ENCODE measurements at regions not wholly inside any gene's neighbourhood (a gene's known extent, or its start where the extent isn't known, plus 50 kb on each side); places are given as distances from the start of the nearest gene placed in this dataset.
"Not testable (repeated sequence)": the region's sequence is repeated elsewhere in the genome, so short reads cannot be mapped to it uniquely, and the experiment has no call there.

DNA sequence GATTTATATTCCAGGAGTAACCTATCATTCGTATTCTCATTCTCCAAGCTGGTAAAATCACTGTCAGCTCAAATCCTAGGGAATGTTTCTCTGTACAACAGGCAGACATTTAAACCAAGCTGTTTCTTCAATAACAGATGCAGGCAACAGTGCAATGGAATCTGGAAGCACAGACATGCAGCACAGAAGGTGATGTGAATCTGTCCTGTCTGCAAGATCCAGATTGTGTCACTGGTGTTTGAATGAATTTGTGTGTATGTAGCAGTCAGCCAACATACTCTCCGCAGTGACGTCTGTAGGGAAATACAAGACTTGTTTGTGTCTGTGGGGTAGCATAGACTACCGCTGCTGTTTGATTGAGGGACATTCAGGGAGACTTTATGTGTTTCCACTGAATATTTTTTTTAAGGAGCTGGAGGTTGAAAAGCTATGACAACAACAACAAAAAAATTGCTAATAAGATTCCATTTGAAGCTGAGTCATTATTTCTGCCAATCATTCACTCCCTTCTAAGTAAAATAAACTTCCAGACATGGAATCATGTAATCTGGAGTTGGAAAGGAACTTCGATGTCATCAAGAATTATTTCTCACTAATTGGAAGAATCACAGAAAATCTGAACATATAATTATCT lies 122.9 kb upstream of the MYO3A start:
- DNase-seq = no peak

DNA sequence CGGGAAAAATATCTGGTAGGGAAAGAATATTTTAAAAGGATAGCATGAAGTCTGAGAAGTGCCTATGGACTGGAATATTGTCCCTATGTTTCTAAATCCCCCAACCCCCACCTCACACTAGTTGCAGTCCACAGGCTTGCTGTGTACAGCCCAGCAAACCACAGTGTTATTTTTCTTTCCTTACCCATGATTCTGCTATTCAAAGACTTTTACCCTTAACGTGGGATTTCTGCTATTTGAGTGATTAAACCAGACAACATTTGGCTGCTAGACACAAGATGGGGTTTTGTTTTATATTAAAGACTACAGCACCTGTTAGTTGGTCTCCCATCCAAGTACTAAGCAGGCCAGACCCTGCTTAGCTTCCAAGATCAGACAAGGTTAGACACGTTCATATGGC lies 120.5 kb upstream of the MYO3A start:
- DNase-seq = no peak

DNA sequence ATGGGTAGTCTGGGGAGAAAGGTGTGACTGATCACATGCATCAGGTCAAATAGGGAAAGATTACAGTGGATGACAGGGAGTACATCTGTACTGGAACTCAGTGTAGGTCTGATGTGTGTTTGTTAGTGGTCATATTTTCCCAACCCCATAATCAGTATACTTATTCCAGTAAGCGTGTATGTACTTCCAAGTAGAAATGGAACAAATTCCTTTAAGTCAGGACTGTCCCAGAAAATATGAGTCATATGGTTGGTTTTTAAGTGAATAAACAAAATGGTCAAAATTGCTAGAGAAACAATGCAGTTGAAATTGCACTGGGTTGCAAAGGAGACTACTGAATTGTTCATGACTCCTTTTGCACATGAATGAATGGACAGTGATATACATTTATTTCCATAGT lies 118.8 kb upstream of the MYO3A start:
- no peak for DNase-seq

DNA sequence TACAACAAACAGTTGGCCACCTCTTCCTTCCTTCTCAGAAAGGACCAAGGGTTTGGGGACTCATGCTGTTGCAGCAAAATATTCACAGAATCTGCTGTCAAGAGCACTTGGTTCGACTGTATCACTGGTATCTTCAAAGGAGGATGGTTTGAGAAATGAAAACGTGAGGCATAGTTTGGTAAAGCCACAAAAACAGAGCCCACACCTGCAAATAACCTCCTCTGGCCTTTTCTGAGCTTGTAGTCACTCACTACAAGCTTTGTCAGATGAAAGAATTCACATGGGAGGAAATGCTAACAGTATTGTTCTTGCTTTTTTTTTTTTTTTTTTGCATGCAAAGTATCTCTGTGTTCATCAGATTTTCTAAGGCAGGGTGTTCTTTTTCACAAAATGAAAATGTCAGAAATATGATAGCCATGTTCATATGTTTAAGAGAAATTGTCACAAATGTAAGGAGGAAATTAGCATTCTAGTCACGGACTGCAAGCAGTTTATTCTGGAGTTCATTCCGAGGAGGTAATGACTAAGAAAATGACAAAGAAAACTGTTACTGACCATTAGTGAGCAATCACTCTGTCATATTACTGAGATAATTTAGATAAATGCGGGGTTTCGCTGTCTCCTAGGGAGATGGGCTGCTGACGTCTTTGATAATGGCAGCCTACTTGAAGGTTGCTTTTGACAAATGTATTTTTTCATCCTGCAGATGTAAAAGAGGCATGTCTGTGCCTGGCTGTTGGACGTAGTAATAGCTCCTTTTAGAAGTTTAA lies 117.8 kb upstream of the MYO3A start:
- DNase-seq = peak; percentile 64 to 92

DNA sequence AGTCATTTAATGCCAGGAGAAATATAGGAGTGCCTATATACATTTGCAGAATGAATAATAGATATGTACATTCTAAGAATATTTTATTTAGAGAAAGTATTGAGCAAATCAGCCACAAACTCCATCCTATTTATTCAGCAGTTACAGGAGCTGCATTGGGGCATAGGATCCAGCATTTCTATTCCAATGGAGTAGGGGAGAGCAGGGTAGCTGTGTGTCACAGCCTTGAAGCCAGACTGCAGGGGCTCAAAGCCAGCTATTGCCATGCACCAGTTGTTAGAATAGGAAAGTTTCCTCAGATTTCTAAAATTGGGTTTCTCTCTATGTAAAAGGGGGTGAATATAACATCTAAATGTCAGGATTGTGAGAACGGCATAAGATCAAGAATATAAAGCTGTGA lies 116.8 kb upstream of the MYO3A start:
- no peak for DNase-seq

DNA sequence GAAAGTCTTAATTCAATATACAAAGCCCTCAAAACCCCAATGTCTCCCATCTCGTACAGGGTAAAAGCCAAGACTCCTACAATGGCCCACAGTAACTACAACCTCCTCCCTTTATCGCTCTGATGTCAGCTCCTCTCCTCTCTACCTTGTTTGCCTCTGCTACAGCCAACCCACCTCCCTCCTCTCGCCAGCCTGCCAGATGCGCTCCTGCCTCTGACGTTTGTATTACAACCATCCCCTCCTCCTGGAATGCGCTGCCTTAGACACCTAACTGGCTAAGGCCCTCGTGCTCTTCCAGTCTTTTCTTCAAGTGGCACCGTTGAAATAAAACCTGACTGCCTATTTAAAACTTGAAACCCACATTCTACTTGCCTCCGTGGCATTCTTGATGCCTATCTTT lies 115.3 kb upstream of the MYO3A start:
- peak in 1 of 2 experiments; percentile 14 for DNase-seq

DNA sequence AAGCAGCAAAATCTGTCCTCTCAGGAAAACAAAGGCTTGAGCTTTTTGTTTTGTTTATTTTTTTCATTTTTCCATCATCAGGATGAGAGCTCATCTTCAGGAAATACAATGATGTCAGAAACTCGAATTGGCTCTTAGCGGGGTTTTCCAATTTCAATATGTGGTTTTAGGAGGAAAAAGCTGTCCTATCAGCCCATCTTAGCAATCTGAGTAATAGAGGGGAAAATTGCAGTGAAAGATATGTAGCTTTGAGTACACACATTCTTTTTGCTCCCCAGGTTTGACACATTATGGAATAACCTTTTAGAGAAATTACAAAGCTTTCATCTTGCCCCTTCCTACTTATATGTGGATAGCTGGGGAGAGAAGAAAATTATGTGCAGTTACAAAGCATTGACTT lies 113.6 kb upstream of the MYO3A start:
- DNase-seq = no peak

DNA sequence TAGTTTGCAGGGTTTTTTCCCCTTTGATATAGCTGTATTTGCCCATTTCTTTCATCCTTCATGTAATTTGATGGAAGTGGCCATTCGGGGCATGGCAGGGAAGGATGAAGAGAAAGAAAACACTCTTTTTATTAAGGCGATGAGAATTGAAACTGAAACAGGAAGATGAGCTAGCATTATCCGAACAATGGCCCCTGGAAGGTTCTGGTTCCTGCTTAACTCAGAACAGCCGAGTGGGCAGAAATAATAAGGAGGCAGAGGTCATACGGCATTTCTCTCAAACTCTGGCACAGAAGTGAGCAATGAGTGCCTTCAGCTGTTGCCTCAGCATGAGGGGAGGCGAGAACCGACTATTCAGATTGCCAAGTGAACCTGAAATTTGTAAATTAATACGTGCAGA lies 113.2 kb upstream of the MYO3A start:
- DNase-seq = peak in 1 of 2 experiments; percentile 71

DNA sequence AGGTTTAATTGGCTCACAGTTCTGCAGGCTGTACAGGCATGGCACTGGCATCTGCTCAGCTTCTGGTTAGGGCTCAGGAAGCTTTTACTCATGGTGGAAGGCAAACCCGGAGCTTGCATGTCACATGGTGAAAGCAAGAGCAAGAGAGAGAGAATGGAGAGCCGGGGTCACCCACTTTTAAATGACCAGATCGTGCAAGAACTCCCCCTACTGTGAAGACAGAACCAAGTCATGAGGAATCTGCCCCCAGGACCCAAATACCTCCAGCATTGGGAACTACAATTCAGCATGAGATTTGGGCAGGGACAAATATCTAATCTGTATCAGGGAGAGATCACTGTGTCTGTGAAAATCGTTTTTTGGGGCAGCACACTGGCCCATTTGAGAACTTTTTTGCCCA lies 110.0 kb upstream of the MYO3A start:
- no peak for DNase-seq

DNA sequence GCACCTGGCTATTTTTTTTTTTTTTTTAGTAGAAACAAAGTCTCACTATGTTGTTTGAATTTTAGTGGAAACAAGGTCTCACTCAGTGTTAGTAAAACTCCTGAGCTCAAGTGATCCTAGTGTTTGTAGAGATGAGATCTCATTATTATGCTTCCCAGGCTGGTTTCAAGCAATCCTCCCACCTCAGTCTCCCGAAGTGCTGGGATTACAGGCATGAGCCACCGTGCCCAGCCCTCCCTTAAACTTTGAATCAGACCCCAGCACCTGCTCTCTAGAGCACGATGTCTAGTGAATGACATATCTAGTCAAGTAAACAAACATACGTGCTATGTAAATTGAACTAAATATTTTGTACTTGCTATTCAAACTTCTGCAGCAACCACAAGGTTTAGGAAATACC lies 105.6 kb upstream of the MYO3A start:
- DNase-seq = peak in 1 of 2 experiments; percentile 12

DNA sequence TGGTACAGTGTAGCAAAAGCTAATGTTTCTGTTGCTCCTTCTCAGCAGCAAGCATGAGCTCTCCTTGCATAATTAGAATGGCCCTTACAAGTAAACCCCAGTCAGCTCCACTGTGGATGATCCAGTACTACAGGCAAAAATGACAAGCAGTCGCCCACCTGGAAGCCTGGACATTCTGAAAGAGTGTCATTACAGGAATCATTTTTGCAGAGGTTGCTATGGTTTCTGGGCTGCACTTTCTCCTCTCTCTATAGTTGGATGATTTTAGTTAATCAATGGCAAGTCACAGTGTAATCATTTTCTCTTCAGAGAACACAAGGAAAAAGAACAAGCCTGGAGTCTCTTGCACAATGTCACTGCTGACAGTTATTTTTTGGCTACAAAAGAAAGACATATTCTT lies 102.9 kb upstream of the MYO3A start:
- DNase-seq = no peak

DNA sequence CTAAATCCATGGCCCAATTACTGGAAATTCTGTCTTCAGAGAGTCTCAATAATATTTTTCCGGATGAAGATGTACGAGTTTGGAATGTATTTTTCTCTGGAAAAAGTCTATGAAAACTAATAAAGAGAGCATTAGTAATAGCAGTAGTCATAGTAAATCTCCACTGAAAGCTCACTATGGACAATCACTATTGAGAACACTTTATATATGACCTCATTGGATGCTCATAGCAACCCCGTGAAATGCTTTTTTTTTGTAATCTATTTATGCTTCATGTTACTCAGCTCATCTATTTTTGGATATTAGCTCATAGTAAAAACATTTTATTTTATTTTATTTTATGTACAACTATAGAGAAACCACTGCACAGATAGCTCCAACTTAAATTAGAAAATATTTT lies 94.3 kb upstream of the MYO3A start:
- DNase-seq = no peak

DNA sequence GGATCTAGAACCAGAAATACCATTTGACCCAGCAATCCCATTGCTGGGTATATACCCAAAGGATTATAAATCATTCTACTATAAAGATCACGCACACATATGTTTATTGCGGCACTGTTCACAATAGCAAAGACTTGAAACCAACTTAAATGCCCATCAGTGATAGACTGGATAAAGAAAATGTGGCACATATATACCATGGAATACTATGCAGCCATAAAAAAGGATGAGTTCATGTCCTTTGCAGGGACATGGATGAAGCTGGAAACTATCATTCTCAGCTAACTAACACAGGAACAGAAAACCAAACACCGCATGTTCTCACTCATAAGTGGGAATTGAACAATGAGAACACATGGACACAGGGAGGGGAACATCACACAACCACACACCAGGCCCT lies 93.2 kb upstream of the MYO3A start:
- DNase-seq = not testable (repeated sequence)

DNA sequence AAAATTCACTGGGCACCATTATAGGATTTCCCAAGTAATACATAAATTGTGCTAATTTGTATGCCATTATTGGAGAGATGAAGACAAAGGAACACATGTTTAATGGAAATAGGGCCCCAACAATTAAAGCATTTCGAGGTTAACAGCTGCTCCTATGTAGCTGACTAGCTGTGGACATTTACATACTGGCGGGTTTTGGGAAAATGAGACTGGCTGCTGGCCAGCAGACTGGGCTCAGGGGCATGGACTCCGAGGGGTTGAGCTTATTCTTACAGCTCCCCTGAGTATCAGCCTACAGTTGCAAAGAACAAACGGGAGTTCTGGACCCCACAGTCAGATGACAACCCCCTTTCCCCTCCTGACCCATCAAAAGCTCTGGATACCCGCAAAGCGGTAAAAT lies 91.9 kb upstream of the MYO3A start:
- peak in 1 of 2 experiments; percentile 29 for DNase-seq

DNA sequence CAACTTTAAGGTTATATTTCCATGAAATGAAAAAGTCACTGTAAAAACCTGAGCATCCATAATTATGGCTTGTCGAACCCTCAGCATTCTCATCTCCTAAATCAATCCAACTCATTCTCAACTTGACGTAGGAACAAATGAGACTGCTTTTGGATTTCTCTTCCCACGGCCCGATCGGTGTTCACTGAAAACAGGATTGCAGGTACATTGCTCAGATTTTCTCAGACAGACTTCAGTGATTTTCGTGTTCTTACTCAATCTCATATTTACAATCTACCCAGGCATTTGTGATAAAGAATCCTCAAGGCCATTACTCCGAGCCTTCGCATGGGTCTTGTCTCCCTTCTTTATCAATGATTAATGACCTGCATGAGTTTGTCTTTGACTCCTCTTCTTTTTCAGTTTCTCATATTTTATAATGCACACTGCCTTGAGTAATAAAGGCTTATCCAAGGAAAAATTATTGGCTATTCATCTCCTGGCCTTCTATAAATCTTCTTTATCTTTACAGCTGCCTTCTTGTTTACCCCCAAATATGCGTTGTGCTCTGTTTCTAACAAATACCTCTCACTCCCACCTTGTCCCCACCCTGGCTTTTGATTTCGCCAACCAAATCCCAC lies 90.4 kb upstream of the MYO3A start:
- DNase-seq = no peak

DNA sequence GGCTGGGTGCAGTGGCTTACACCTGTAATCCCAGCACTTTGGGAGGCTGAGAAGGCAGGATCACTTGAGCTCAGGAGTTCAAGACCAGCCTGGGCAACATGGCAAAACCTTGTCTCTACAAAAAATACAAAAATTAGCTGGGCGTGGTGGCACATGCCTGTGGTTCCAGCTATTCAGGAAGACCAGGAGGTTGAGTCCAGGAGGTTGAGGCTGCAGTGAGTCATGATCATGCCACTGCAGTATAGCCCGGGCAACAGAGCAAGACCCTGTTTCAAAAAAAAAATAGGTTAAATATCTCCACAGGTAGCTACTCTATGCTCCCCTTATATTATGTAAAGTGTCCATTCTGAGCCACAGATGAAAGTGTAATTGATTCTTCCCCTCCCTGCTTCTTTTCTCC lies 89.3 kb upstream of the MYO3A start:
- not testable (repeated sequence) for DNase-seq

DNA sequence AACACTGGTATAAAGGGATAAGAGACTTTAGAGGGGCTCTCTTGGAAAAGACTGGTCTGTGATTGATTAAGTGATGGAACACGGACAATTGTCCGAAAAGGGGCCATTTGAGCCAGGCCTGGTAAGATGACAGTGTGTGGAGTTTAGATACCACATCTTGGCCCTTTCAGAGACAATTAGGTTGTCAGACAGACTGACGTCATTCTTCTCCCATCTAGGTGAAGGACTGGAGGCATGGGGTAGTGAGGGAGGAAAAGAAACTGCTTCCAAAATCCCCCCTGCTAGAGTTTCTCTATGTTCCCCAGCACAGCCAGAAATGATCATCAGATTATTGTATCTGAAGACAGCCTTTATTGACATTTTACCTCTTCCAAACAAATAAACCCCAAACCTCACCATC lies 84.8 kb upstream of the MYO3A start:
- DNase-seq = no peak

DNA sequence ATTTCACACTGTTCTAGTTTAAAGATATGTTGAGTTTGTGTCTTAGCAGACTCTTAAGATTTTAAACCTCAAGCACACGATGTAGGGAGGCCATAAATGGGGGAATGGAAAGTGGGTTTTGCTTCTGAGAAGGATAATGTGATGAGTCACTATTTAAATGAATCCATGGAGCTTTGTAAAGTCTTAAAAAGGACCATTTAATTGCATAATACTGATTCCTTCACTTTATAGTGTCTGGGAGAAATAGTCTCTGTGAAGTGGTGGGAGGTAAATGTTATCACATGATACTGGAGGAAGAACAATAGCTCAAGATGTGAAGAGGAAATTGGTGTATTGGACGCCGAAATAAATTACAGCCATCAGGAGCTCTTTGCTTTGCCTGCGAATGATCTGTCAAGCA lies 84.0 kb upstream of the MYO3A start:
- no peak for DNase-seq

DNA sequence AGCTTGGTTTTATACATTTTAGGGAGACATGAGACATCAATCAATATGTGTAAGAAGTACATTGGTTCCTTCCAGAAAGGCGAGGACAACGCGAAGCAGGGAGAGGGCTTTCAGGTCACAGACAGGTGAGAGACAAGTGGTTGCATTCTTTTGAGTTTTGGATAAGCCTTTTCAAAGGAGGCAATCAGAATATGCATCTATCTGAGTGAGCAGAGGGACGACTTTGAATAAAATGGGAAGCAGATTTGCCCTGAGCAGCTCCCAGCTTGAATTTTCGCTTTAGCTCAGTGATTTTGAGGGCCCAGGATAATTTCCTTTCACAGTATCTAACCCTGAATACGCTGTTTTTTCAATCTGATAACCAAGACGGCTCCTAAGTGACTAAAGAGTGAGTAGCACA lies 82.5 kb upstream of the MYO3A start:
- DNase-seq = no peak

DNA sequence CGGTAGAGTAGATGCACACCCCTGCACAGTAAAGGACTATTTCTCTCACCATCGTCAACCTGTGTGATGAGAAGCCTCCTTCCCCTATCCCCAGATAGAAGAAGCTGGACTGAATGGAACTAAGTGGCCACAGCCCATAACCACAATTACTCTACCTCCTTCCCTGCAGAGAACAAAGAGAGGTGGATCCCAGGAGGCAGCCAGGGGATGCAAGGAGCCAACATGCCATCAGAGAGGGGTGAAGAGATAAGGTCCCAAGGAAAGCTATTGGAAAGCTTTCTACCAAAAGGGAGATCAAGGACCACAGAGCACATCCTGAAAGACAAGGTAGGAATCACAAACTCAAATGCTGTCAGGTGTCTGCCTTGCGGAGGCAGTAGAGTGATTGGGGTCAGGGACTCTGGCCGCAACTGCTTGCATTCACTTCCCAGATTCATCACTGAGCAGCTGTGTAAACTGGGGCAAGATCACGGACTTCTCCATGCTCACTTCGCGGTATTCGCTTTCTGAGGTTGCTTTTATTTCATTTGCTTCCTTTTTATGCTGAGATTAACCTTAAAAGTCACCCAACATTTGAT lies 81.6 kb upstream of the MYO3A start:
- no peak for DNase-seq

DNA sequence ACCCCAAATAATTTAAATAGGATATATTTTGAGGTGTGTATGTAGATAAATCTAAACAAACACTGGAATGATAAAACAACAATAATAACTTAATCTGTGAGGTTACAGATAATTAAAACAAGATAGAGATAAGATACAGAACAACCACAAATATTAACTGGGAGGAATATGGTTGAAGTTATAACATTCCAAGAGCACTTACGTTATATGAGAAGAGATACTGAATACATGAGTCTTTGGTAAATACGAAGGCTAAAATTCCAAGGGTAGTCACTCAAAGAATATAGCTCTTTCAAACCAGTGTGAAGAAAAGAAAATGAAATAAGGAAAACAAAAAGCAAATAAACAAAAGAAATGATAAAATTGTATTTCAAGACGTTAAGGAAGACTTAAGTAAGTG lies 76.0 kb upstream of the MYO3A start:
- DNase-seq = no peak

DNA sequence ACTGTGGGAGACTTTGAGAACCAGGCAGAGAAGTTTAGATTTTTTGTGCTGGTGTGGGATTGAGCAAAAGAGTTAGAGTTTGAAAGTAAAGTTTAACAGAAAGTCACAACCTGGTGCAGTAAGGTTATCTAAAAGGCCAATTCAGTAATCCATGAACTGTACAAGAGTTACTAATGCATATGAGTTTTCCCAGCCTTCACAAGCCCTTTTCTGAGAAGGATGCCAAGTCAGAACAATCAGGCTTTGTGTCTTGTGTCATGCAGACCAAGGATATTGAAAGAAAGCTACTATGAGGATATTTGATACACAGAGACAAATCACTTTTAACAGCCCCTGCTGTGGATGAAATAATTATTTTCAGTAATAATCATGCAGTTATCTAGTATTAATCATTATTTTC lies 68.8 kb upstream of the MYO3A start:
- no peak for DNase-seq

DNA sequence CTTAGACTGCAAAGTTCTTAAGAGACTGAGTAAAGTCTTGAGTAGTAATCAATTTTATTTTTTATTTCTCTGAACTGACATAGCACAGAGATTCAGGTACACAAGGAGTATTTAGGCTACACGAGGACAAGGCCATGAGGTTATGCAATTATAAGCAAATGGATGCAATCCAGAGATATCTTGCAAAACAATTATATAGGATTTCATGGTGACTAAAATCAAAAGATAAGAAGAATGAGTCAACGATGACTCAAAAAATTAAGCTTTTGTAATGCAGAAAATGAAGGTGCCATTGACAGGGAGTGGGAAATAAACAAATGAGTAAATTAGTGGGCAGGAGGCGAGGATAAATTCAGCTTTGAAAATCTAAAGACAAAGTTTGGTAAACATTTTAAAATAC lies 66.7 kb upstream of the MYO3A start:
- no peak for DNase-seq

DNA sequence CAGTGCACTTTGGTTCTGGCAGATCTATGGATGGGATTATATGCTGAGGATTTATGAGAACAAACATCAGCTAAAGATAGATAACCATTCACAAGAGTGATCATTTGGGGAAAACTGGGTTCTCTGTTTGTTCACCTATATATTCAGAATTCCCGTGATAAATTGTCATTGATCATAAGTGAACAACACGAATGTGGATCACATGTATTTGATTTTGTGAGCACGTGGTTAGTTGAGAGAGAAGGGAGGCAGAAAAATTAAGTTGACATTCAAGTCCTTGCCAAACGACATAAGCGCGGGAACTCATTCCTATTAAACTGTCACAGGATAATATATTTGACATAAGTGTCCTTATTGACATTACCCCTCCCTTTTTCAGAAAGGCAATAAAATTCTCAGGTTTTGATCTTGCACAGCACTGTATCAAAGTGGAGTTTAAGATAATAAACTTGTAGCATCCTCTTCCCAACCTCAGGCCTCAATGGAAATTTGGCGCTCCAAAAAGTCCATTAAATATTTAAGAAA lies 64.9 kb upstream of the MYO3A start:
- no peak for DNase-seq
